22Rv1 (cell line): ENCODE measurements at regions not wholly inside any gene's neighbourhood (a gene's known extent, or its start where the extent isn't known, plus 50 kb on each side); places are given as distances from the start of the nearest gene placed in this dataset.

Source experiments
- H3K27ac ChIP-seq: fragments of 450-650 bp; 2 replicates; pipeline ENCODE4 v1.5.1; 2017
- CTCF ChIP-seq: fragments of 450-650 bp; IDR thresholded peaks from 2 replicates; pipeline ENCODE4 v1.5.1; 2017; ENCODE audit warnings: mild to moderate bottlenecking
- ZFX ChIP-seq: fragments of 450-650 bp; IDR thresholded peaks from 2 replicates; pipeline ENCODE4 v1.6.1; 2017; ENCODE audit warnings: antibody characterized with exemption, borderline replicate concordance

GRCh38 chr4:157810137-157810774 lies 362.6 kb downstream of the GASK1B start:
- TF ChIP-seq CTCF (no peak), ZFX (no peak)
- no peak overlapping the region for H3K27ac ChIP-seq

GRCh38 chr4:157808796-157809383 lies 363.9 kb downstream of the GASK1B start:
- TF ChIP-seq CTCF (no peak), ZFX (no peak)
- no peak overlapping the region for H3K27ac ChIP-seq

- H3K27ac ChIP-seq = no peak overlapping the region
- TF ChIP-seq ZFX = no peak
Measured at GRCh38 chr4:157806184-157806583, 366.6 kb downstream of the GASK1B start.

GRCh38 chr4:157804986-157805385 lies 367.8 kb downstream of the GASK1B start:
- TF ChIP-seq CTCF = peak; percentile 64
- TF ChIP-seq ZFX = no peak
- no peak overlapping the region for H3K27ac ChIP-seq

- TF ChIP-seq CTCF (no peak), ZFX (no peak)
- no peak overlapping the region for H3K27ac ChIP-seq
Measured at GRCh38 chr4:157803845-157804521, 368.8 kb downstream of the GASK1B start.

- TF ChIP-seq ZFX (no peak), CTCF (no peak)
- H3K27ac ChIP-seq = no peak overlapping the region
Measured at GRCh38 chr4:157803421-157803820, 369.4 kb downstream of the GASK1B start.

- H3K27ac ChIP-seq = no peak overlapping the region
- TF ChIP-seq ZFX (no peak), CTCF (no peak)
Measured at GRCh38 chr4:157795495-157795894, 377.3 kb downstream of the GASK1B start.
